Erythroblast (primary cell): ENCODE measurements at regions not wholly inside any gene's neighbourhood (a gene's known extent, or its start where the extent isn't known, plus 50 kb on each side); places are given as distances from the start of the nearest gene placed in this dataset.

Experiments
- GATA1 ChIP-seq: IDR thresholded peaks from 2 replicates; pipeline ENCODE4 v1.6.1; 2011; ENCODE audit warnings: low read depth, mild to moderate bottlenecking, control low read depth, low read length, moderate library complexity
- POLR2A ChIP-seq: IDR thresholded peaks from 2 replicates; pipeline ENCODE4 v1.6.1; 2011; ENCODE audit warnings: mild to moderate bottlenecking, low read length

DNA sequence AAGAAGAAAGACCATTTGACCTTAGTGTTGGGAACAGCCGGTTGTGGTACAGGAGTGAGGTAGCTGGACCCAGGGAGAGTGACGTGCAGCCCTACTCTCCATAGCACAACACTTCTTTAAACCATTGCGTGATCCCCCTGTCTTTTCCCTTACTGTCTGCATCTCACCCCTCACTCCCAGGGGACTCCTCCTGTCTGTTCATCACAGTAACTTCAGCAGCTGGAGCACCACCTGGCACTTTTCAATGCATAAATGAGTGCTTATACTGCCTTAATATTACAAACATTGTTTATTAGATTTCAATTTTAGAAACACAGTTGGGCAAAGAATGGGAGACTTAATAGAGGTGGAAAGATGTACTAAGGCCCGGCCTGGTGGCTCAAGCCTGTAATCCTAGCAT, 285.5 kb downstream of the UQCRFS1 start:
- no peak for TF ChIP-seq POLR2A
- no peak for TF ChIP-seq GATA1
